ENCODE measurements at regions not wholly inside any gene's neighbourhood (a gene's known extent, or its start where the extent isn't known, plus 50 kb on each side); places are given as distances from the start of the nearest gene placed in this dataset.

DNA sequence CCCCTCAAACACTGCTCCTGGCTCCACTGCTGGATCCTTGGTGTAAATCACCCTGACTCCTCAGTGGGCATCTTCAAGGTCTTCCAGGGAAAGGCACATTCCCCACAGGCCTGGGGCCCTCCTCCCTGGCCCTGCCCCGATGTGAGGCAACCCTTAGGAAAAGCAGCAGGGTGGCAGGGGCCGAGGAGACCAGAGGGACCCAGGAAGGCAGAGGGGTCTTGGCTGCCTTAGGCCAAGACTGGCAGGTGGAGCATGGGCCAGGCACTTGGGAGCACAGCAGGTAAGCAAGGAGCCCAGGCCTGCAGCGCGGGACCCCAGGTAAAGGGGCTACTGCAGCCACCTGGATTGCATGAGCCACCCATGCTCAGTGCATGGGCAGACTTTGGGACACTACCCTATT is 96.9 kb downstream of the GYPC start:
- no peak for DNase-seq
- Histone ChIP-seq H3K27ac (no peak overlapping the region), H3K4me3 (no peak overlapping the region), H3K4me1 (no peaks in the 10 kb centered on the region), H3K9me3 (no peaks in the 10 kb centered on the region), H3K27me3 (no peaks in the 10 kb centered on the region), H3K36me3 (no peaks in the 10 kb centered on the region)
- intact Hi-C loops (cut with DNase I), result no loop called here
- no peak for ATAC-seq
- TF ChIP-seq, protein P1, sequence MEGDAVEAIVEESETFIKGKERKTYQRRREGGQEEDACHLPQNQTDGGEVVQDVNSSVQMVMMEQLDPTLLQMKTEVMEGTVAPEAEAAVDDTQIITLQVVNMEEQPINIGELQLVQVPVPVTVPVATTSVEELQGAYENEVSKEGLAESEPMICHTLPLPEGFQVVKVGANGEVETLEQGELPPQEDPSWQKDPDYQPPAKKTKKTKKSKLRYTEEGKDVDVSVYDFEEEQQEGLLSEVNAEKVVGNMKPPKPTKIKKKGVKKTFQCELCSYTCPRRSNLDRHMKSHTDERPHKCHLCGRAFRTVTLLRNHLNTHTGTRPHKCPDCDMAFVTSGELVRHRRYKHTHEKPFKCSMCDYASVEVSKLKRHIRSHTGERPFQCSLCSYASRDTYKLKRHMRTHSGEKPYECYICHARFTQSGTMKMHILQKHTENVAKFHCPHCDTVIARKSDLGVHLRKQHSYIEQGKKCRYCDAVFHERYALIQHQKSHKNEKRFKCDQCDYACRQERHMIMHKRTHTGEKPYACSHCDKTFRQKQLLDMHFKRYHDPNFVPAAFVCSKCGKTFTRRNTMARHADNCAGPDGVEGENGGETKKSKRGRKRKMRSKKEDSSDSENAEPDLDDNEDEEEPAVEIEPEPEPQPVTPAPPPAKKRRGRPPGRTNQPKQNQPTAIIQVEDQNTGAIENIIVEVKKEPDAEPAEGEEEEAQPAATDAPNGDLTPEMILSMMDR (IDR thresholded peaks at IDR 0.05), result no peak

DNA sequence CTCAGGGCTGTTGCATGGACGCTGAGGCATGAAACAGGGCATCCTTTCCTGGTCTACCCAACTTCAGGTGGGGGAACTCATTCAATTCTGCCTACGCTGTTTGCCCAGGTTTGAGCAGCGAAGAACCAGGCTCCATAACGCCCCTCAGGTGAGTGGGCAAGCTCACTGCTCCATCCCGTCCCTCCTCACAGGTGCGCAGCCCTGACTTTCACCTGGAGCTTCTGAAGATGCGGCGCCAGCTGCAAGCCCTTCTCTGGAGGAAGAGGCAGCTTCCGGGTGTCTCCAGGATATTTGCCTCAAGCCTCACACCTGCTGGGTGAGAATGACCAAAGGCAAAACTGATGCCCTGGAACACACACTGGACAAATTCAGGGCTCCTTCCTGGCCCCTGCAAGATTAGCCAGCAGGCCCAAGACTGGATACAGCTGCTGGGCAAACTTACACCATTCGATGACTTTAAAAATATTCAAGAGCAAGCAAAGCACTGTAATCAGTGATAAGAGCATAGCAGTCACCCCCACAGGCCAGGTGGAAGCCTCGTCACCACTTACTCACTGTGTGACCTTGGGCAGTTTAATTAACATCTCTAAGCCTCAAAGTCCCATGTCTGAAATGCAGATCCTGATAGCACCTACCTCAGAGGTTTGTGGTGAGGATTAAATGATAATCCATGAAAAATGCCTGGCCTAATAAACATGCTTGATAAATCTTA is 97.7 kb downstream of the GYPC start:
- Histone ChIP-seq H3K36me3 (no peaks in the 10 kb centered on the region), H3K27me3 (no peaks in the 10 kb centered on the region), H3K4me1 (no peaks in the 10 kb centered on the region), H3K4me3 (no peak overlapping the region), H3K9me3 (no peaks in the 10 kb centered on the region), H3K27ac (no peak overlapping the region)
- TF ChIP-seq, protein P1 (IDR thresholded peaks at IDR 0.05), result no peak
- DNase-seq (no peak), ATAC-seq (no peak)
- intact Hi-C loops (cut with DNase I), result no loop called here

DNA sequence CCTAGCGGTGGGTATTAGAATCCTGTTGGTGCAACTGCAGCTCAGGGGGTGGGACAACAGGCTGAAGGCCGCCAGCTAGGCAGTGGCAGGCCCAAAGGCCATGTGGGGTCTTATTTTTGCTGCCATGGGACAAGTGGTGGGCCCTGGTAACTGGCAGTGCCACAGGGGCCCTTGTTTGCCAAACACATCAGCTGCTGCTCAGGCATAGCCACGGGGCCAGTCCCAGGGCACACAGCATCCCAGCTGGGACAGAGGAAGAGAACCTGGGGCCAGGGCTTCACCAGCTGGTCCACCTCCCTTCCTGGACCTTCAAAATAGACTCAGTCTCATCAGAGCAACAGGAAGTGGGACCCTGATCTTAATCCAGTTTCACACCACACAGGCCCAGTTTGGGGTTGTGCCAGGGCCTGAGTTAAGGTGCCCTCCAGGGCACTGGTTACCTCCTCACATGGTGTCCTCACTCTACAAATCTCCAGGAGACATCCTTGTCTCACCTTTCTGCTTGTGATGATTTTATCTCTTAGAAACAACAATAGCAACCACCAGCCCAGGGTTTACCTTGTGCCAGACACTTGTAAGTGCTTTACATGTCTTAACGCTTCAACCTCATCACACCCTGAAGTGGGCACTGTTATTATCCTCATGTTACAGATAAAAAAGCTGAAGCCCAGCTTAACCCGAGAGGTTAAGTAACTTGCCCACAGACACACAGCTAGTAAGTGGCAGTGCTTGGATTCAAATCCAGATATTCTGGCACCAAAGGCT is 98.5 kb downstream of the GYPC start:
- no peak for DNase-seq
- Histone ChIP-seq H3K4me1 (no peaks in the 10 kb centered on the region), H3K36me3 (no peaks in the 10 kb centered on the region), H3K27ac (no peak overlapping the region), H3K27me3 (no peaks in the 10 kb centered on the region), H3K9me3 (no peaks in the 10 kb centered on the region), H3K4me3 (no peak overlapping the region)
- TF ChIP-seq, protein P1 (IDR thresholded peaks at IDR 0.05), result no peak
- intact Hi-C loops (cut with DNase I), result no loop called here
- no peak for ATAC-seq

DNA sequence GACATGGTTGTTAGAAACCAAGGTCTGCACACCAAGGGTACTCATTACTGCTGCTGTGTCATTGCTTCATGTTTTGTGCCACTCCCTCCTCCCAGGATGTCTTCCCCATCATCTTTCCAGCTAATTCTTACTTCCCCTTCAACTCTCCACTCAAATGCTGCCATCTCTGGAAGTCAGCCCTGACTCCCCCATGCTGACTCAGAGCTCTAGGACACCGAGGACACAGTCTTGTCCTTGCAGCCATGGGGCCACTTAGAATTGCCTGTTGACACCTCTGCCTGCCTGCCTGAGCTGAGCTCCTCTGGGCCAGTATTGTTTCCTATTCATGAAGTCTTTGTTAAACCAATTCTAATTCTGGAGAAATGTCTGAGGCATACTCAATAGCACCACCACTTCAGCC is 100.2 kb downstream of the GYPC start:
- ATAC-seq, result no peak
- intact Hi-C loops (cut with DNase I), result no loop called here

More for the DNA sequence above, 100.2 kb downstream of the GYPC start:
- Histone ChIP-seq H3K9me3 (no peaks in the 10 kb centered on the region), H3K36me3 (no peaks in the 10 kb centered on the region), H3K27me3 (no peaks in the 10 kb centered on the region), H3K4me1 (no peaks in the 10 kb centered on the region), H3K4me3 (no peak overlapping the region), H3K27ac (no peak overlapping the region)
- TF ChIP-seq, protein P1 (IDR thresholded peaks at IDR 0.05), result no peak
- no peak for DNase-seq
